ENCODE measurements at regions not wholly inside any gene's neighbourhood (a gene's known extent, or its start where the extent isn't known, plus 50 kb on each side); places are given as distances from the start of the nearest gene placed in this dataset.

- TF ChIP-seq POLR2A (IDR thresholded peaks at IDR 0.05) (no peak), CTCF (IDR thresholded peaks at IDR 0.05) (no peak)
Measured at GRCh38 chr2:138276339-138276738, 225.2 kb upstream of the SPOPL start.

All from adrenal gland (tissue), 5 donors.